Femur (tissue), 1 donor: ENCODE measurements at regions not wholly inside any gene's neighbourhood (a gene's known extent, or its start where the extent isn't known, plus 50 kb on each side); places are given as distances from the start of the nearest gene placed in this dataset.
"Not testable (repeated sequence)": the region's sequence is repeated elsewhere in the genome, so short reads cannot be mapped to it uniquely, and the experiment has no call there.

Source experiments
- DNase-seq: peaks from one replicate; pipeline ENCODE4 v3.0.0-alpha.2; 2017

- no peak for DNase-seq
Observed at GRCh38 chr1:14270821-14271220, 327.7 kb upstream of the KAZN start.

- no peak for DNase-seq
Observed at GRCh38 chr1:14273811-14274210, 324.7 kb upstream of the KAZN start.

- DNase-seq = not testable (repeated sequence)
Observed at GRCh38 chr1:14279891-14280290, 318.6 kb upstream of the KAZN start.

GRCh38 chr1:14280909-14281308 is 317.6 kb upstream of the KAZN start:
- no peak for DNase-seq

- DNase-seq = no peak
Observed at GRCh38 chr1:14281412-14281811, 317.1 kb upstream of the KAZN start.

GRCh38 chr1:14282707-14283106 is 315.8 kb upstream of the KAZN start:
- no peak for DNase-seq

GRCh38 chr1:14285238-14285637 is 313.2 kb upstream of the KAZN start:
- DNase-seq = no peak

- not testable (repeated sequence) for DNase-seq
Observed at GRCh38 chr1:14291182-14291581, 307.3 kb upstream of the KAZN start.

- no peak for DNase-seq
Observed at GRCh38 chr1:14292520-14292919, 306.0 kb upstream of the KAZN start.

- DNase-seq = no peak
Observed at GRCh38 chr1:14294006-14294405, 304.5 kb upstream of the KAZN start.

- no peak for DNase-seq
Observed at GRCh38 chr1:14294860-14295536, 303.5 kb upstream of the KAZN start.

- no peak for DNase-seq
Observed at GRCh38 chr1:14296795-14297194, 301.7 kb upstream of the KAZN start.

- DNase-seq = no peak
Observed at GRCh38 chr1:14297356-14297755, 301.1 kb upstream of the KAZN start.

- DNase-seq = no peak
Observed at GRCh38 chr1:14298806-14299205, 299.7 kb upstream of the KAZN start.

- peak; percentile 29 for DNase-seq
Observed at GRCh38 chr1:14300991-14301703, 297.3 kb upstream of the KAZN start.

- DNase-seq = no peak
Observed at GRCh38 chr1:14301704-14302024, 296.8 kb upstream of the KAZN start.

- DNase-seq = no peak
Observed at GRCh38 chr1:14302025-14302424, 296.5 kb upstream of the KAZN start.

- DNase-seq = no peak
Observed at GRCh38 chr1:14303011-14303410, 295.5 kb upstream of the KAZN start.

GRCh38 chr1:14304381-14304865 is 294.1 kb upstream of the KAZN start:
- peak; percentile 25 for DNase-seq

GRCh38 chr1:14308460-14308859 is 290.0 kb upstream of the KAZN start:
- DNase-seq = no peak

GRCh38 chr1:14309984-14310383 is 288.5 kb upstream of the KAZN start:
- DNase-seq = no peak

GRCh38 chr1:14310476-14310875 is 288.0 kb upstream of the KAZN start:
- DNase-seq = no peak

GRCh38 chr1:14313731-14314431 is 284.6 kb upstream of the KAZN start:
- DNase-seq = no peak

- no peak for DNase-seq
Observed at GRCh38 chr1:14318830-14319229, 279.7 kb upstream of the KAZN start.
